GM21381 (cell line): ENCODE measurements at regions not wholly inside any gene's neighbourhood (a gene's known extent, or its start where the extent isn't known, plus 50 kb on each side); places are given as distances from the start of the nearest gene placed in this dataset.

Experiments
- ATAC-seq: cut with Tn5 transposase; IDR thresholded peaks from one replicate; pipeline ENCODE4 v1.9.1; 2021; ENCODE audit warnings: mild to moderate bottlenecking, moderate library complexity; ENCODE audit not compliant: unreplicated experiment

DNA sequence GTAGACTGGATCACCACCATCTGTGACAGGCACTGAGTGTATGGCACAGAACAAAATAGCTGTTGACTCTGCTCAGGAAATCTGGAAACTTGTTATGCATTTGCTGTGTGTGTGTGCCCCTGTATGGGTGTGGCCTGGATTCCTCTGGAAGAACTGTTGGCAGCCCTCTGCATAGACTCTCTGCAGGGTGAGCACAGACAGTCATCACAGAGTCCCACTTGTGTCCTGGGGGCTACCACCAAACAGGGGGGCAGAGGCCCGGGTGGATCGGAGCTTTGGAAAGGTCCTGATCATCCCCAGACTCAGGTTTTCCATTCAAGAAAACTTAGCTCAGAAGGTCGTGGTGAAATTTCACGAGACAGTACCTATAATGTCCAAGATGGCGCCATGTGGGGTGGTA is 258.6 kb downstream of the SOX11 start:
- no peak for ATAC-seq

DNA sequence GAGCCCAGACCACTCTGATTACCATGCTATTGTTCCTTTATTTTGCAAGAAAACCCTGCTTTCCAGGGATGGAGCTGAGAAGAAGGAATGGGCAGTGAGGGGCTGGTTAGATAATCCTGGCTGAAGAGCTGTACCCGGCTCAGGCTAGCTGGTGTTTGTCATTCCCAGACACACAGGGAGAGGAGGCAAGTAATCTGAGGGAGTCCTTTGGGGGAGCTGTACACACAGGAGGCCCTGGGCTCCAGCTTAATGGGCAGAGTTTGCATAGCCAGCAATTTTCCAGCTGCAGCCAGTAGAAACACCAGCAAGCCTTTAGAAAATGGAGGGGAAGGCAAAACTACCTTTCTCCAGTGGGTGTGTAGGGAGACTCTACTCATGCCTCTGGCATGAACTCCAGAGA is 259.3 kb downstream of the SOX11 start:
- no peak for ATAC-seq

DNA sequence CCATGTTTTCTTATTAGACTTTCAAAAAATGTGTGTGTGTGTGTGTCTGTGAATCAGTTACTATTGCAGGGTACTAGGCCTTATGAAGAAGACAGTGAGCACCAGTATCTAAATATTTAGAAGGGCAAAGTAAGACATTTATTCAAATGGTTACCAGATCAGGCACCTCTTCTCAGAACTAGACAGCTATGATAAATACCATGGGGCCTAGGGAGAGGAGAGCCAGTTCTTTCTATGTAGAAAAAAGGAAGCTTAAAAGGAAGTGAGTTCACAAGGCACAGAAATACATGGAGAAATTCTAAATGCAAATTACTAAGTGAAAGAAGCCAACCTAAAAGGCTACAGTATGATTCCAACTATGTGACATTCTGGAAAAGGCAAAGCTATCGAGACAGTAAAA is 261.3 kb downstream of the SOX11 start:
- ATAC-seq = no peak

DNA sequence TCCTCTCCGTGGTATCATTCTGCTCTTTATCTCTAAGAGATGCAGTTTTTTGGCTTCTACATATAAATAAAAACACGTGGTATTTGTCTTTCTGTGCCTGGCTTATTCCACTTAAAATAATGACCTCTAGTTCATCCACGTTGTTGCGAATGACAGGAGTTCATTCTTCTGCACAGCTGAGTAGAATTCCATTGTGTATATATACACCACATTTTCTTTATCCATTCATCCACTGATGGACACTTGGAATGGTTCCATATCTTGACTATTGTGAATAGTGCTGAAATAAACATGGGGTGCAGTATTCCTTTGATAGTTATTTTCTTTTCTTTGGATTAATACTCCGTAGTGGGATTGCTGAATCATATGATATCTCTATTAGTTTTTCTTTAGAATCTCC is 262.3 kb downstream of the SOX11 start:
- ATAC-seq = no peak

DNA sequence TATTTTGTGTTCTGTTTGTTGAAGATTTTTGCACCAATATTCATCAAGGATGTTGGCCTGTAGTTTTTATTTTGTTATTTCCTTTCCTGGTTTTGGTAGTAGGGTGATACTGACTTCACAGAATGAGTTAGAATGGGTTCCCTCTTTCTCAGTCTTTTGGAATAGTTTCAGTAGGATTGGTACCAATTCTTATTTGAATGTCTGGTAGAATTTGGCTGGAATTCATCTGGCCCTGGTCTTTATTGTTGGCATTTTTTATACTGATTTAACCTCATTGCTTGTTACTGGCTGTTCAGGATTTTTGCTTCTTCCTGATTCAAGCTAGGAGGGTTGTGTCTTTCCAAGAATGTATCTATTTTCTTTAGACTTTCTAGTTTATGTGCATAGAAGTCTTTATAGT is 263.7 kb downstream of the SOX11 start:
- no peak for ATAC-seq

DNA sequence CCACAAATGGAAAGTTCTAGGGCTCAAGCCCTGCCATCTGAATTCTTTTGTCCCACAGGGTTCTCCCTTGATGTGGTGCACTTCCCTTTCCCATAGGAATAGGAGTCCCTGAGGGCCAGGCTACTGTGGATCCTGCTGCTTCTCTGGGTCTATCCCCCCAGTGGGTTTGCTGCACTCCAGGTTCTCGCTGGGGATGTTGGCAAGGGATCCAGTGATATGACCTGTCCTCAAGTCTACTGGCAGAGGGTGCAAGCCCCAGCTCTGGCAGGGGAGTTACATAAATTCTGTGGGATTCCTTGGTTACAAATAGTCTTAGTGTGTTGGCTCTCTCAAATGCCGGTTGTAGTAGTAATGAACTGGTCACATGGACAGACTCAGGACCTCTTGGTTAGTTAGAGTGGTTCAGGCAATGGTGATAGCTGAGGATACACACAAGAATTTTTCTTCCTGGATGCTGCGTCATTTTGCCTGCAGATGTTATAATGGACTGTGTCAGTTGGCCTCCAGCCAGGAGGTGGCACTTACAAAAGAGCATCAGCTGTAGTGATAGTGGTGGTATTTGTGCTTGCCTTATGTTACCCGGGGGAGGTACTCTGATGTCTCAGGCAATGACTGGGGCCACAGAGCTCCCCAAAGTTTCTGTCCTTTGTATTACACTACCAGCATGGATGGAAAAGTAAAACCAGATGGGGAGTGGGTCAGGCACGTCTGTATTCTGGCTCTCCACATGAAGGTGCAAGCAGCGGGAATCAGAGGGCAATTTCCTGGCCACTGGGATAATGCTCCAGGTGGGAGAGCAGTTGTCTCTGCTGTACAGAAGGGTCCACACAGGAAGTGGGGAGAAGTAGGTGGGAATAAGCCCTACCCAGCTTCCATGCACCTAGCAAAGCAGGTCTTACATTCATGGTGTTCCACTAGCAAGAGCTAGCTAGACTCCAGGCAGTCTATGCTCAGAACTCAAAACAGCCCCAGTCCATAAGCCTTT is 267.9 kb downstream of the SOX11 start:
- no peak for ATAC-seq

DNA sequence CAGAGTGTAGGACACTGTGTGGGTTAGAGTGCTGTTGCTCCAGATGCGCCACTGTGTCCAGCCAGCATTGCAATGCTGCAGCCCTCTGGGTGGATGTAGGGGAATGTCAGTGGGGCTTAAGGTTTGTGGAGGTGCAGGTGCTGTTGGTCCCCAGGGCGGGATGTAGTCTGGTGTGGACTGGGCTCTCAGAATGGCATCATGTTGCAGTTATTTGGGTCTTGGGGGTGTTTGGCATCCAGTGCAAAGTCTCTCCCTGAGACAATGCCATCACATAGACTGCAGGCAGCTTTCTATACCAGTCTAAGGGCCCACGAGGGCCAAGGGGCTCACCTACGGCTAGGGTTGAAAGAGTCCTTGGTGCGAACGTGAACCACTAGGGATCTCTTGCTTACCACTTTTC is 275.3 kb downstream of the SOX11 start:
- ATAC-seq = no peak

DNA sequence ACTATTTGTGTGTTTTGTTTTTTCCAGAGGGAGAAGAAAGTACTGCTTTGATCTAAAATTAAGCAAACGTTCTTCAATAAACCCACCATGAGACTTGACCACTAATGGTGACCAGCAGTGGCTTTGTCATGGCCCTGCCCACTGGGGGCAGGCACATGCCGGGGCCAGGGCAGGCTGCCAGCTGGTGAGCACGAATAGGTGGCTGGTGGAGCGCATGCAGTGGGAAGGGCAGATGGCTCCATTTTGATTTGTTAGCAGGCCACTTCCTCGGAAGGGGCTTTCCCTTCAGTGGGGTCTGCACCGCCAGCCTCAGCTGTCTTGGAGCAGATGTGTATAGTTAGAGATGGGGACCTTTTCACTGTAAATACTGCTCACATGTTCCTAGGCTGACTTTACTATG is 277.1 kb downstream of the SOX11 start:
- ATAC-seq = no peak

DNA sequence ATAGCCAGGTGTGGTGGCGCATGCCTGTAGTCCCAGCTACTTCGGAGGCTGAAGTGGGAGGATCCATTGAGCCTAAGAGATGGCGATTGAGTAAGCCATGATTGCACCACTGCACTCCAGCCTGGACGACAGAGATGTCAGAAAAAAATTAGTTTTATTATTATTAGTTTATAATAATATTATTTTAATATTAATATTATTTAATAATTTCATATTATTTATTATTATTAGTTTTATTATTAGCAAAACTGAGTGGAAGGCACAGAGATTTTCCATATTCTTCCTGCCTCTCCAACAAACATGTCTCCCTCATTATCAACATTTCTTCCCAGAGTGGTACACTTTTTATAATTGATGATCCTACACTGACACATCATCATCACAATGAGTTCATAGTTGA is 278.2 kb downstream of the SOX11 start:
- no peak for ATAC-seq

DNA sequence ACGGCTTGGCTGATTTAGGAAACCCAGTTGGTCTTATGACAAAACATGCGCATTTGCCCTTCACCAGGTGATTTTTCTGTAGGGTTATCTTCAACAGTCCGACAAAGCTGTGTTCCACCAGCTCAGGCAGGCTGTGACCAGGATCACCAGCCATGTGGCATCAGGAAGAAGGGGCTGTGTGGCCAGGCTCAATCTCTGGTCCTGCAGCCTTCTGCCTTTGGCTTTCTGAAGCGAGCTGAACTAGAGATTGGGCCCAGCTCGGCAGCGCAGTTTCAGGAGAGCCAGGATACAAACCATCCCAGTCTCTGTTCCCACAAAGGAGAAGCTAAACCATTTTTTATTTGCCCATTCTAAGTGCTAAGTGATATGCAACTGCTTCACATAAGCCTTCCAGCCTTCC is 282.3 kb downstream of the SOX11 start:
- ATAC-seq = no peak

DNA sequence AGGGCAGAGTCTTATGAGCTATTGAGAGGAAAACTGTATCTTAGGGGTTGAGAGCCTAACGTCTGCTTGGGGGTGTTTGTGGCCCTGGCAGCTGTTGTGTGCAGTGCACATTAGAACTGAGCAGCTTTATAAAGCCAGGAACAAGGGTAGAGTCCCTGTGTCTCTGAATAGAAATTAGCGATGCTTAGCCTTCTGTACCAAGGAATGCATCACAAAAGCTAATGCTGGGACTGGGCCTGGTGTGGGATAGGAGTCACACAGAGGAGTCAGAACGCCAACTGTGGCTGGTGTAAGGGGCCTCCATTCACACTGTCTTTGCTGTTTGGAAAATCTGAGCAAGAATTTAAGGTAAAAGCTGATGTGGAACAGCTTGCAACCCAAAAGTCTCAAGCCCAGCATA is 283.2 kb downstream of the SOX11 start:
- ATAC-seq = no peak

DNA sequence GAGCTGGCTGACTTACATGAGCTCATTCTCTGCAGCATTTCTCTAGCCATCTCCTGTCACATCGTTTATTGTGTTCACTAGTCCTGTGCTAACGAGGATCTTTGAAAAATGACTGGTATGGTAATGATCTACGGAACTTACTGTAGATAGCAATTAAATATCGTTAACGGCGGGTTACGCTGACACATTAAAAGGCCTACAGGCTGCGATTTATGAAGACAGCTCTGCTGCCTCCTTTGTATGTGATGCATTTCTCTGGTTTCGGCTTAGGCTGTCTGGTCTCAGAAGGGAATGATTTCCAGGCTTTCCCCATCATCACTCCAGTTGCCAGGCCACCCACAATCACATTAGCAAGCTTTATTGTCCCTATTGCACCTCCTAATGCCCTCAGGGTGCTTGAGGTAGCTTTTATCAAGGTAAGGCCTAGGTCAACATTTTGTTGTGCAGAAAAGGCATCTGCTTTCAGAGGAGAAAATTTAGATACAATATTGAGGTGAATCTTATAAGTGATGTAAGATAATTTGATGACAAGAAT is 284.4 kb downstream of the SOX11 start:
- ATAC-seq = no peak

DNA sequence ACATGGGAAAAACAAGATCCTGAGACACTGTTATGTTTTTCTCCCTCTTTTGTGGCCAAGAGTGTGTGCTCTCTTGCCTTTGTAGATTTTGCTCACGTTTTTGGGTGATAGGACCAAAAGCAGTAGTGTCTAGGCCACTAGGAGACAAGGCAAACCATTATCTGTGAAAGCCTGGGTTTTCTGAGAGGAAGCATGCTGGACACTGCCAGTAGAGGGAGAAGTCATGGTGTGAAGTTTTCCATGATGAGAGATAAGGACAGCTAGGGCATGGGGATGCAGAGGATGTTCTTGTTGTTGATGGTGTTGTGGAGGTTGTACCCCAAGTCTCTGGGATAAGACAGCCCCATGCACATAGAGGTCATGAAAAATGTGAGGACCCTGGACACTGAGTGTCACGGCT is 285.3 kb downstream of the SOX11 start:
- no peak for ATAC-seq

DNA sequence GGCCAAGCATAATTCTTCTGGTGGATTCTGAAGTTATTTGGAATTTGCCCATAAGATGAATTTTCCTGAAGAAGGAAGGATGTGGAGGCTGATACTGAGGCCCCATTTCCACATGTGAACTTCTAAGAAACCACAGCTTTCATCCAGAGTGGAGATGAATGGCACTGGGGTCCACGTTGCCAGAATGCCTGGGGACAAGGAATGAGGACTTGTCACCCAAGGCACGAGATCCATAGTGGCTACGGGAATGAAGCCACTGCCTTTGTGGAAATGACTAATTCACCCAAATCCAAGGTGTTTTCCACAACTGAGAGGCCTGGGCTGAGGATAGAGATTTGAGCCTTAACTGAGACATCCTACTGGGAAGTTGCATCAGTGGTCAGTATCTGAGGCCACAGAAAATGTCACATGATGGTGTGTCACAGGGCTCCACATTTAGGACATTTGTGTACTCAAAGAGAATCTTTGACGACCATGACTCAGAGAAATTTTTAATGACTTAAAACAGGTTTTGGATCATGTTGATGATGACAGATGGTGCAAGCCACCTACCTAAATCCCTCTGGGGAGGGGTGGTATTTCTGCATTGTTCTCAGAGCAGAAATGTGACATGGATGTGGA is 286.1 kb downstream of the SOX11 start:
- ATAC-seq = no peak

DNA sequence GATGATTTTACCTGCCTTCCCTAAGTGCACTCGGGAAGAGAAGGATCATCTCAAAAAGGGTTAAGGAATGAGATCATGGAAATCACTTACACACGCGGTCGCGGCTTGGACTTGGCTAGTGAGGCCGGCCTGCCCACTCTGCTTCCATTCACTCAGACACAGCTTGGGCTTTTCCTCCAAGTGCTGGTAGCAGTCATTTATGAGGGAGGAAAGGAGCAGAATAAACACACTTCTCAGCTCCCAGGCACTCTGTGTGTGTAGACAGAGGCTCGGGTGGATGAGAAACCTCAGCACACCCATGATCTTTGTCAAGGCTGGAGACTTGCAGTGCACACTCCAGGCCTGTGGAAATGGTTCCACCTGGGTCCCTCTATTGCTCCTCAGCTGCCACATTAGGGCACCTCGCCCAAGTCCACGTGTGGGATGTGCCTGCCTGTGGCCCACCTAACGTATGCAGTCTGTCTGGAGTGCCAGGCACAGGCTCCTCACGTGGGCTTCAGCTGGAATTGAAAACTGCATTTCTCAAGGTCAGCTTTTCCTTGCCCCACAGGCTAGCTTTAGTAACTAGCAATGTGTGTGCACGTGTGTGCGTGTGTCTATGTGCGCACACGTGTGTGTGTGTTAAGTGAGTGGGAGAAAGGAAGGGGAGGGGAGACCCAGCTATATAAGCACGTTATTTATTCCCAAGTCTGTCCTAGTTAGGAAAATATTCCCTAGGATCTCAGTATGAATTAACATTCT is 288.4 kb downstream of the SOX11 start:
- ATAC-seq = no peak

DNA sequence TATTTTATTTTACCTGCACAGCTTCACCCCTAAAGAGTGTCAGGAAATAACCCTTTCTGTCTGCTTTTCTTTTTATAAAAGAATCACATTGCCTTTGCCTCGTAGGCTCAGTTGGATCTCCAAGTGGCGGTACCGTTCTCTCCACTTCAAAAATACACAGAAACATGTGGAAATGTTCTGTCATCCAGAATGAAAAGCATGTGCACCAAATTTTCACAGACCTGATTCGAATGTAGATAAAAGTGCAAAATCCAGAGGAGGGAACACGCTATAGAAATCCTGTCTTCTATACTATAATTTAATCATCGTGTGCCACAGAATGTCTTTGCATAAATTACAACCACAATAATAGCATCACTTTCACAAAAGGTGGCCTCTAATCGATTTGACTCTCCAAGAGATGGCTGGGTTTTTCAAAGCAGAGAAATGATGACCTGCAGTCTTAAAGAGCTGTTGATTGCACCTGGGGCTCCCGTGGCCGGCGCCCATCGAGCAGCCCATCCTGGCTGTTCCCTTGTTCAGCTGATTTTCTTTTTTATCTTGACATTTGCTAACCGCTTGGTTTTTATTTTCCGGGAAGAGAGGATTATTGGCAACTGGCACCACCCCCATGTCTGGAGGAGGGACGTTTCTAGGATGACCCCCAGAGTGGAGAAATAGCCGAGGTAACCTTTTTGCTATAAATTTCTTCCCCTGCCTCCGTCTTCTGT is 290.2 kb downstream of the SOX11 start:
- ATAC-seq = no peak

DNA sequence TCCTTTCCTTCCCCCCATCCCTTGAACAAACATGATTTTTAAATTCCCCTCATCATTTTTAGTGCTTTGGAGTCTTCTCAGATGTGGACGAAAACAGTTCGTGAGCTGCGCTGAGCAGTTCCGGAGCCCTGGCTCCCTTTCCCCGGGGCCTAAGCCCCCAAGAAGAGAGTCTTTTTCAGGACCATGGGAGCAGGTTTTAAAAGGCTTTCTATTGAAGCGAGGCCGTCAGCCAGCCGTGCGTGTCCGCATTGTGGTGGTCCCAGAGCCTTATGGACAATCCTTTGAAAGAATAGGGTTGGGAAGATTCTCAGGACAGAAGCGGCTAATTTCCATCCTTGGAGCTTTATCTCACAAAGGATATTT is 290.7 kb downstream of the SOX11 start:
- ATAC-seq = no peak

DNA sequence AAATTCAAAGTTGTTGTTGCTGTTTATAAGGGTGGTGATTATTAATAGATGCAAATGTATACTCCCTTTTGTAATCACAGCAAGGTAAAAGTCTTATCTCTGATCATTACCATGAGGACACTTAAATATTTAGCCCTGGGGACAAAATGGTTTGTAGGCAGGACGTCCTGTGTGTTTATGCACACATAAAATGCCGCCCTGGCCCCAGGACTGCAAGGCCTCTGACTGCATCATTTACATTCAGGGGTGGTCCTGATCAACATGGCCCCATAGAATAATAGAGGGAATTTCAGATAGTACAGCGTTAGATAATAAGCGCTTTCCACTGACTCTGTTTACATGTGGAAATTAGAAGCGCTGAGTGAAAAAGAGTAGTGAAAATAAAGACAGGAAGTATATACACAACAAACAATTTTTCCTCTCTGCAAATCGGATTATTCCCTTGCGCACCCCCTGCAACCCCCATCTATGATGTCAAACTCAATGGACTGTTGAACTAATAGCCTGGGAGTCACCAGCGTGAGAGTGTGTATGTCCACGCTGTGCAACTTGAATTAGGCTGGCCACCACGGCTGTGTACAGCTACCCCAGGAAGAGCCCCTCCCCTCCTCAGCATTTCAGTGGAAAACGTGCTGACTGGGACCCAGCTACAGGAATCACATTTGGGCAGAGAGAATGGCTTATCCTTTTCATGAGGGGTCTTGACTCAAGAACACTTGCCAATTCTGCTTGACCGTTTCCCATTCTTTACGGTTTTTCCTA is 291.5 kb downstream of the SOX11 start:
- ATAC-seq = no peak

DNA sequence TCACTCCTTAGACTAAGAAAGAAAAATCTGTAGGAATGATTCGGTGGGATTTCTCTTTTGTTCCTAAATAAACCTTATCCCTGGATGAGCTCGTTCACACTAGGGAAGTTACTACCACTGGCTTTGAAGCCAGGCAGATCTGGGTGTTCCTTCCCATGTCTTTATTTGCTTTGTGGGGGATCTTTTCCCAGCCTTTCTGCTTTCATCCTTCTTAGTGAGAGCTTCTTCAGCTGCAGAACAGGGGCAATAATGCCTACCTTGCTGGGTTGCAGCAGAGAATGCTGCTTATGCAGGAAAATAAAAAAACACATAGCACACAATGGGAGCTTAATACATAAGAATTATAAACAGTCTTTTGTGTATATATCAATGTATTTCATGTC is 292.1 kb downstream of the SOX11 start:
- ATAC-seq = no peak

DNA sequence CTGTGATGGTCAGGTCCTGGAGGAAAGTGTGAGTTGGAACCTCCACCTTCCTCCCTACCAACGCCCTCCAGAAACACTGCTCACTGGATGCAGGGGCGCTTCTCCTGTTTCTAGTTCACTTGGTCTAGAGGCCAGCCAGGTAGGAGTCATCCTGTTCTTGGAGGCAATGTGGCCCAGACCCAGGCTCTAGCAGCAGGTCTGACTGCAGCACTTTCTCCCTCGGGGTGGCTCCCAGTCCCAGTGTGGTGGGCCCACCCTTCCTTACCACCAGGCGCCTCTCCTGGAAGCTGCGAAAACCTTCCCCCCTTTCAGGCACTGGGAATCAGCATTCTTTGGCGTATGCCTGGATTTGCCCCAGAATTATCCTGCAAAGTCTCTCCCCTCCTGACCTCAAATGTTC is 292.8 kb downstream of the SOX11 start:
- ATAC-seq = no peak
